ENCODE measurements at regions not wholly inside any gene's neighbourhood (a gene's known extent, or its start where the extent isn't known, plus 50 kb on each side); places are given as distances from the start of the nearest gene placed in this dataset.
A peak's percentile ranks its signal among the peaks of the same experiment; 100 is the strongest.

DNA sequence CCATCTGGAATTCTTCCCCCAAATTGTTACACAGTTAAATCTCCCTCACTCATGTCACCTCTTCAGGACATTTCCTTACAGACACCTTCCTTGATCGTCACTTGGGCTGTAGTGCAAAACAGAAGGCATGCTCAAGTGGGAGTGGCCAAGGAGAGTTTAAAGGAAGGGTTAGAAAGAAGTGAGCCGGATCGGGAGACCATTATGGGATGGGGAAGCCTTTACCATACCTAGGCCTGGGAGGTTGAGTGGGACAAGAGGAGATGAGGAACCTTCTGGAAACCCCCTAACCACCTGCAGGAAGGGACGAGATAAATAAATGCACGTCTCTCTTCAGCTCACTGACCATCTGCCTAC is 102.7 kb downstream of the UCHL1 start:
- DNase-seq (ENCODE audit: low read depth, low spot score): no peak

DNA sequence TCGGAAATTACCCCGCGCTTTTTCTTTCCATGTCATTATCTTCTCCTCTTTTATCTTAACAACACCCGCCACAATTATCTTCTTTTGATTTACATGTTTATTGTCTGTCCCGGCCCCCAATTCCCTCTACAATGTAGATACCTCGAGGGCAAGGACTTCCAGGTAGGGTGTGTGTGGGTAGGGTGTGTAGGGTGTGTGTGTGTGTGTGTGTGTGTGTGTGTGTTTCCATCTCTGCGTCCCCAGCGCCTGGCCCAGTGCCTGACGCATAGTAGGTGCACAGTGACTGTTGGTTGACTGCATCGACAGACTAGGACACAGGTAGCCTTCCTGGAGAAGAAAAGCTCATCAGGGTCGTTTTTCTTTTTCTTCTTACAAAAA is 103.1 kb downstream of the UCHL1 start:
- no peak for DNase-seq (ENCODE audit: low read depth, low spot score)

DNA sequence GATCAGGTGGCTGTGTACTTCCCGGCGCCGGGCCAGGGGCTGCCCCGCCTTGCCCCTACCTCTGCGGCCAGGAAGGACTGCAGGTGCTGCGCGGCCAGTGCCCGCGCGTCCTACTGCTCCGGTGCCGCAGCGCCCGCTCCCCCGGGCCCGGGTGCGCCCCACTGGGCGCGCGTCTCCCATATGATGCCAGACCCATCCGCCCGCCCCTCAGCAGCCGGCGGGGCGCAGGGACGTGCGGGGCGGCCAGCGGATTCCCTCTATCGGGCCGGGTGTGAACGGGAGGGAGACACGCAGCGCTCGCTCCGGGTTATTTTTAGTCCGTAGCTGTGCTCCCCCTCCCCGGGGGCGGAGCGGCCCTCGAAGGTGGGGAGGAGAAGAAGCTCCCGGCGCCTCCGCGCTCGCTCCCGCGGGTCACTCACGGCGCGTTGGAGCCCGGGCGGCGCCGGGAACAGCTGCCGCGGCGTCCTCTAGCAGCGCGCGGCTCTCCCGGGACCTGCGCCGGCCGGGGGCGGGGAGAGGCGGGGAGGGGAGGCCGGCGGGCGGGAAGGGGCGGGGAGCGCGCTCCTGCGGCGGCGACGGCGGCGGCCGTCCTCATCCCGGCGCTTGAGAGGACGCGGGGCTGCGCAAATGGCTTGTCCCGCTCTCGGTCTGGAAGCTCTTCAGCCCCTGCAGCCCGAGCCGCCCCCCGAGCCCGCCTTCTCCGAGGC is 103.6 kb downstream of the UCHL1 start:
- no peak for DNase-seq (ENCODE audit: low read depth, low spot score)

DNA sequence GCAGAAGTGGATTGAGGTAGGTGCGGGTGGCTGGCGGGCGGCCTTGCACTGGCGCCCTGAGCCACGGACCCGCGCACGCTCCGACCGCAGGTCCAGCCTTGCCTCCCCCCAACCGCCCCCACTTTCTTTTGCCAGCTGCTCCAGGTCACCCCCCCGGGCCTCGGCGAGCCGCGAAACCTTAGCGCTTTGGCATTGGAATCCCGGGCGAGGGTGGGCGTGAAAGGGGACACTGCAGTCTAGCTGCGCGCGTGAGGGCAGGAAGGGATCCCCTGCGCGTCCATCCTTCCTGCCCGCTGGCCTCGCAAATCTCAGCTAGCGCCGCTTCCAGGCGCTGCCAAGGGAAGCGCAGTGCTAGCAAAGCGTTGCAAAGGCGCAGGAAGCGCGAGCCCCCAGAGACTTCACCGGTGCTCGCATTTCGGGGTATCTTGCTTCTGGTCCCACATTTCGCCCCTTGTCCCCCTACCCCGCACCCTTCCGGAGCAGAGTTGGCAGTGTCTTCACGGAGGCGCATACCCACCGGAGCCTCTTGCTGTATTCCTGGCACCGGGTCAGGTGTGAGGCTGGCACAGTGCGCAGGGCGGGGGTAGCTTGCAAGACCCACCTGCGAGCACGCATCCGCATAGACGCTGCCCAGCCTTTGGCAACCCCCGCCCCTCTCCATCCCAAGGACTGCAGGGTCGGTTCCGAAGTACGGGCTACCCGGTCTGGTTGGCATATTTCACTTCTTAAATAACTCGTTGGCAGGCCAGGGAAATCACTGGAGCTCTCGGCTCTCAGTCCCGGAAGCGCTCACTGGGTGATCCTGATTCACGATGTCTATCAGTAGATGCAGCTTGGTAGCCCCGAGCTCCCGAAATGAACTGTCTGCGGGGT is 104.4 kb downstream of the UCHL1 start:
- DNase-seq (ENCODE audit: low read depth, low spot score): no peak

DNA sequence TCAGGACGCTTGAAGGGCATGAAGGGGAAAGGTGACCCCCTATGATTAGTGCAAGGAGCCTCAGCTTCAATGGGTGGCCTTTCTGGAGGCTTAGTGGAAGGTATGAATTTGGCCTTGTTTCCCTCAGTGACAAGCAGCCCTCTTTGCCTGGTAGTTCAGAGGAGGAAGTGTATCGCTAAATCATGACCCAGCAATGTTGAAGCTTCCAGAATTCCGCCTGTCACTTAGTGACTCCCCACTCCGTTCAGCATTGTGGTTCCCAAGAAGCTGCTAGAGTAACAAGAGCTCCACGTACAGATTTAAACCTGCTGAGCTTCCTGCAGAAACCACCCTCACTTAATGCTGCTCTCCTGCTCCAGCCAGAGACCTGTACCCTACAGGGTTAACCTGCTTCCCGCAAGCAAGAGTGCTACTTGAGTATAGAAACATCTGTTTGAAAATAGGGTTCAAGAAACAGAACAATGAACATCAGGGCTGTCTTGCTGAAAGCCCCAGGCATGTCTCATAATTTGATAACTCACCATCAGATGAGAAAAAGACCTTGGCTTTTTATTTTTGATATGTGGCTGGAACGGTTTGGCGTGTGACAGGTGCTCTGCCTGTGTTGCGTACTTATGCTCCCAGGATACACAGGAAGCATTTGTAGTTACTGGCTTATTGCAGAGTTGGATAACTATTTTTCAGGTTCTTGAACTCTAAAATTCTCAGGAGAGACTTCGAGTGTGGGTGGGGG is 105.2 kb downstream of the UCHL1 start:
- no peak for DNase-seq (ENCODE audit: low read depth, low spot score)

DNA sequence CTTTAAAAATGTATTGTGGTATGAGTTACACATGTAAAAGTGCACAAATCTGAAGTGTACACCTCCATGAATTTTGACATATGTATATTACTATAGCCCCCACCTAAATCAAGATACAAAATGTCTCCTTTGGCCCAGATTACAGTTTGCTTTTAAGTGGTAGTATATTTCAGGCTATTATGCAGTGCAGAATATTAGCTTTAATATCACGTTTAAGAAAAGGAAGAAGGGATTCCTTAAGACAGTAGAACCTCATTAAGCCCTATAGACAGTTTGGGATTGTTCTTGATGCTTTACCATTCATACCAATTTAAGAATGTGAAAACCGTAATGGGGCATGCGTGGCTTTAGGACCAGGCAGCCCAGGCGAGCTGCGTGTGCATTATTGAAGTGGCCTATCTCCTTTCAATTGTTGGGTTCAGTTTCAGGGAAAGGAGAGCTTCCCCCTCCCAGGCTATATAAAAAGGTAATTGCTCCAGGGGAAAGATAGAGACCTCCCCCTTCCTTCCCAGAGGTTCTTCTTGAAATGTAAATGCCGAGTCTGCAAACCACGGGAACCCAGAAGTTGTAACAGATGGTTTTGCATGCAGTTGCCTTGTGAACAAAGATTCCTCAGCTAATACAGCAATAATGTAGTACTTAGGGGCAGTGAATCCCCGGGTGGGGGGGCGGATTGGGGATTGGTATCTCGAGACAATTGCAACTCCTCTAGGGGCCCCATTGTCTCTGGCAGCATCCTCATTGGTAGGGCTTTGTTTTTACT is 106.1 kb downstream of the UCHL1 start:
- no peak for DNase-seq (ENCODE audit: low read depth, low spot score)

DNA sequence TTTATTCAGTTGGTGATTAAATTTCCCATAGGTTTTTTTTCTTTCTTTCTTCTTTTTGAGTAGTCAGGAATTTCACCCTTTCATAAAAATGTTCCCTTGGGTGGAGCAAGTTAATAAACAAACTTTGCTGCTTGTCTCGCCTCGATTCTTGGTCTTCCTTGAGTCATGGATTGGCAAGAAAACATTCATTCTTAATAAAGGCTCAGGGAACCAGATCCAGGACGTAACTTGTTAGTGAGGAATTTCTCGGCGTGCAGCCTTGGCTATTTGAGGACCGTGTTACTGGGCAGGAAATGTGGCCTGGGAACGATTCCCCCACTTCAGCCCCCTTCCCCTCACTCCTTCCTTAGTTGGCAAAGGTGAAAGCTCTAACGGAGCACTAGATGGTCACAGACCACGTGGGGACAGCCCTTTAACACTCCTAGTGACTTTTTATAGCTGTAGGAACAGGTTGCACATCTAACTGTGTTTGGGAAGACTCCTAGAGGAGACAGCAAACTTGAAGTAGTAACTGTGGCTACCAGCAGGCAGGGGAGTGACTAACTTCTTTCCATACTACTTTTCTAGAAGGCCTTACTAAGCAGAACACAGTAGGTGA is 106.8 kb downstream of the UCHL1 start:
- DNase-seq (ENCODE audit: low read depth, low spot score): no peak

DNA sequence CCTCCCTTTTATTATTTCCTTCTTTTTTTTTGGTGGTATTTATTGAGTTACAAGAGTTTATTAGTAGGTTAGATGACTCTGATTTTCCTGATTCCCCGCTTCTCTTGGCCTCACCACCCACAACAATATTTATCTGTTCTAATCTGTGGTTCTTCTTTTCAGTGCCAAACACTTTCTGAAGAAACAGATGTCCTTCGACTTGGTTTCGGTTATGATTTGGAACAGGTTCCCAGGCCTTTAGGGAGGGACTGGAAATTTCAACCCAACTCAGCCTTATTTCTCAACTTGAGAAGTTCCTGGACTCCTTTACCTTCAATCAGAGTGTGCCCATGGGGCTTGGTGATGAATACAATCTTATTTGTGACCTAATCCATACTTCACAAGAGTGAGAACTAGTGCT is 108.1 kb downstream of the UCHL1 start:
- no peak for DNase-seq (ENCODE audit: low read depth, low spot score)

DNA sequence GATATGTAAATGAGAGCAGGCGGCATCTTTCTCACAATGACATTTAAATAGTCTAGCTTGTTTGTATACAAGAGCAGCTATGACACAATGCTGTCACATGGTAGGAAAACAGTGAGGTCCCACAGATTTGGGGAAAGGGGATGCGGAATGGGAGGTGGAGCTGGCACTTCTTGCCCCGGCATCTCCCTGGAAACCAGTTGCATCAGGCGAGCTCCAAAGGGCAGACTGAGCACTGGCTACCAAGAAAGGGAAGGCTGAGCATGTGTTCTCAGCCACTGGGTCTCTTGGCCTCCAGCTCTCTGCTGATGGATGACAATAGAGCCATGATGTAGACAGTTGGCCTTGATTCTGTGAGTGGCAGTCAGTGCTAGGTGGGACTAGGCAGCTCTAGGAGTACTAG is 109.0 kb downstream of the UCHL1 start:
- no peak for DNase-seq (ENCODE audit: low read depth, low spot score)

DNA sequence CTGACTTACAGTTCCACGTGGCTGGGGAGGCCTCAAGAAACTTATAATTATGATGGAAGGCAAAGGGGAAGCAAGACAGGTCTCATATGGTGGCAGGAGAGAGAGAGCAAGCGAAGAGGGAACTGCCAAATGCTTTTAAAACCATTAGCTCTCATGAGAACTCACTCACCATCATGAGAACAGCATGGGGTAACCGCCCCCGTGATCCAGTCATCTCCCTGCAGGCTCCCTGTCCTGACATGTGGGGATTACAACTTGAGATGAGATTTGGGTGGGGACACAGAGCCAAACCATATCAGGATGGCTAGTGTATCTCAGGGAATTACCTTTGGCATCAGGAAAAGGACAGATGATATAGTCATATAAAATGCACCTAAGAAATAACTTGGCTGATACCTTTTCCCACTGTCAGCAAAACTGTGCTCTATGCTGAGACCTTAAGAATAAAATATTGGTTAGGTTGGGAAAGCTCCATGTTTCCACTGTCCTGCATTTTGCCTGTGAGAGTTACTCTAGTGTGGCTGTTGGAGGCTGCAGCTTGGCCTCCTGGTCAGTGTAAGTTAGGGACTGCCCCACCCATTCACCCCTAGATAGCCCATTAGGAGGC is 110.3 kb downstream of the UCHL1 start:
- no peak for DNase-seq (ENCODE audit: low read depth, low spot score)

DNA sequence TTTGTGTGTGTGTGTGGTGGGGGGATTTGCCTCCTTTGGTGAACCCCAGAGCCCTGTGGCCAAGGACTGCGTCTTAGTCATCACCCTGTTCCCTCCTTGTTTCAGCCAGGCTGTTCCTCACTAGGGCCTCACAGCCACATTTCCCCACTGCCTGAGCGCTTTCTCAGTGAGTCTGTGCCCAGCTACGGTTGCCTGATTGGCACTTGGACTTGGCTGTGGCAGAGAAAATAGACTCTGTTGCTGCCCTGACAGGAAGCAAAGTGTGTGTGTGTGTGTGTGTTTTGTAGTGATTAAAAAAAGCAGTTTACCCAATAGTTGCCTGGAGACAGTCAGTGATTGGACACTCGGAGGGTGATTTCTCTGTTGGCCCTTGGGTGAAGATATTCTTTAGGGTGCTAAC is 113.0 kb downstream of the UCHL1 start:
- peak; percentile 57 for DNase-seq (ENCODE audit: low read depth, low spot score)

DNA sequence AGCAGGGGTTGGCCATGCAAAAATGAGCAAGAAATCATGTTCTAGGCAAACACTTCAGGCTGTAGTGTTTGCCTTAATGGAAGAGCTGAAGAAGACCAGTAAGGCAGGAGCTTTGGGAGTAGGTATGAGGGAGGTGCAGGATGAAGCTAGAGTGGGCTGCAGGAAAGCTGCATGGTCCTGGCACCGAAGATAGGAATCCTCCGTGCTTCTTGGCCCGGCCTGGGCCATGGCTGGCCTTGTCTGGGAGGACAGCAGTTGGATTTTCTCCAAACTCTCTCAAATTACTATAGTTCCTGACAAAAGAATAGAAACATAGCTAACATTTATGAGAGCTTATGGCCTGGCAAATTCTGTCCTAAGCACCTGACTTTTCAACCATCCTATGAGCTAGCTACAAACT is 116.5 kb downstream of the UCHL1 start:
- no peak for DNase-seq (ENCODE audit: low read depth, low spot score)

DNA sequence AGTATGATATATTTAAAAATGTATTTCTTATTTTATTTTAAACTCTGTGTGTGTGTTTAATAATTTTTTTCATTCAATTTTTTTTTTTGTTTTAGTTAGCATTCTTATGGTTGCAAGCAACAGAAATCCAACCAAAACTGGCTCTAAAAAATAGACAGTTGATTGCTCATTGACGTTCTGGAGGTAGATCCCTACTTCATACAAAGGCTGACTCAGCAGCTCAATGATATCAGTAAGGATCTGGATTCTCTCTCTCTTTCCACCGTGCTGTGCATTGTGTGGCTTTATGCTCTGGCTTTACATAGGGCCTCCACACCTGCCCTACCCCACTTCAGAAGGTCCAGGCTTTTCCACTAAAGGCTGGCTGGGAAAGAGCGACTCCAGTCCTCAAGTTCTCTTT is 117.8 kb downstream of the UCHL1 start:
- DNase-seq (ENCODE audit: low read depth, low spot score): no peak

DNA sequence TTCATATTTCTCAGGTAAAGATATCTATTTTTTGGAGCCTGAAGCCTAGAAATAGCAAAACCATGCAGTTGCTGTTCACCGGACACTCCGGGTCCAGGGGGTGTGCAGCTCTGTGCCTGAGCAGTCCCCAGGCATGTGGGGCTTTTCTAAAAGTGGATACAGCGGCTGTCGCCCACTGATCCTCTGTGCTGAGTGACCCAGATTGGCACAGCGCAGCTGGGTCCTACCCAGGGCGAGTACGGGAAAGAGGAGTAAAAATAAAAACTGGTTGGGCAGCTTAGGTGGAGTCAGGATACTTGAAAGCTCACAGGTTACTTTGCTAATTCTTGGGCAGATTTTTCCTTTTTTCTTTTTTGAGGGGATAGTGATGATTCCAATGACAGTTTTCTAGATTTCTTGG is 118.8 kb downstream of the UCHL1 start:
- no peak for DNase-seq (ENCODE audit: low read depth, low spot score)

DNA sequence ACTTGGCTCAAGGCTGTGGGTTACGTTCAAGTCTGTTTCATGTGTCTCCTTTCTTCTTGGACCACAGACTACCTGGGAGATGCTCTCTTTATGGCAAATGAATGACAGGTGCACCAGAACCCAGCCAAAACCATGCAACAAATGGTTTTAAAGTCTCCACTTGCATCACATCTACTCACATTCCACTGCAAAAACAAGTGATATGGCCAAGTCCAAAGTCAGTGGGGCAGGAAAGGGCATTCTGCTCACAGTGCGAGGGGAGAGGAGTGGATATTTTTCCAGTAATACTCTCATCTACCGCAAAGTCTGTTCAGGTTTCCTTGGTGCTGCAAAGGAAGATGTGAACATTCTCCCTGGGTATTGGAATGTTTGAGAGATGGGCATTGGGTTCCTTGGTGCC is 120.5 kb downstream of the UCHL1 start:
- DNase-seq (ENCODE audit: low read depth, low spot score): no peak

DNA sequence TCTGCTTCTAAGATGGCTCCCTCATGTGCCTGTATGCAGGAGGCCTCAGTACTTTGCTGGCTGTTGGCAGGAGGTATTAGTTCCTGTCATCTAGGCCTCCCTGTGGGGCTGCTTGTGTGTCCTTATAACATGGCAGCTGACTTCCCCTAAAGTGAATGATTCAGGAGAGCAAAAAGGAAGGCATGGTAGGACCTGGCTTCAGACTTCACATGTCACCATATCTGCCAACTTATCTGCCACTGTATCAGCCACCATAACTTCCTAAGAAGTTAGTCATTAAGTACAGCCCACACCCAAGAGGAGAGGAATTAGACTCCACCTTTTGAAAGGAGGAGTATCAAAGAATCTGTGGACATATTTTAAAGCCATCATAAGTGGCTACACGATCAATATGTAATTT is 122.5 kb downstream of the UCHL1 start:
- no peak for DNase-seq (ENCODE audit: low read depth, low spot score)

DNA sequence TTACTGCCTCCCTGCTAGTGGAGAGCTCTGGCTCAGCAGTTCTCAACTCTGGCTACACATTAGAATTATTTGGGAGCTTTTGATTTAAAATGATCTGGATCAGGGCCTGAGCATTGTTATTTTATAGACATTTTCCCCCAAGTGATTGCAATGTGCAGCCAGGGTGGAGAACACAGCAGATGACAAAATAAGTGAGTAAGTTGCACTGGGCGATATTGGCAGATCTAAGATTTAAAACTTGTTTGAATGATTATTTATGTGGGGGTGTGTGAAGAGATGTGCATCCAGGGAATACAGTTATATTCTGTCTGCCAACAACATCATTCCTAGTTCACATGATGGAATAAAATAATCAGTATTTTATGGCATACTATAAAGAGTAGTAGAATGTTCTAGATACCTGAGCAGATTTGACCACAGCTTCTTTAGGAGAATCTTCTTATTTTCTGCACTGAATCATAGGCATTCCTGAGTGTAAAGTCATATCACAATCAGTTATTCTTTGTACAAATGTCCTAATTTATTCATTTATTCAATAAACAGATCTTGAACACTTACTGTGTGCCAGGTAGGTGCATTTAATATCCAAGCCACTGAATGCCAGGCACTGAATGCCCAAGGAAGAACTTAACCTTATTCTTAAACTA is 123.9 kb downstream of the UCHL1 start:
- no peak for DNase-seq (ENCODE audit: low read depth, low spot score)

DNA sequence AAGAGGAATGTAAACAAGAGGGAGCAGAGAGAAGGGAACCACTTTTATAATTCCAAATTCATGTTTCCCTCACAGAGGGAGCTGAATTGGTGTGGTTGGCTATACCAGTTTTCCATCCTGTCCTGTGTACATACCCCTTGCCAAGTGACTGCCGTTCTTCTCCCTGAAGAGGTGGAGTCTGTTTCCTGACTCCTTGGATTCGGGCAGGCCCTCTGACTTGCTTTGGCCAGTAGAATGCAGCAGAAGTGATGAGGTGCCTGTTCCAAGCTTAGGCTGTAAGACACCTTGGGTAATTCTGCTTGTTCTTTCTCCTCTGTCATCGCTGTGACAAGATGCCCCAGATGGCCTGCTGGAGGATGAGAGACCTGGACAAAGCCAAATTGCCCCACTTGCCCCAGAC is 124.7 kb downstream of the UCHL1 start:
- no peak for DNase-seq (ENCODE audit: low read depth, low spot score)

DNA sequence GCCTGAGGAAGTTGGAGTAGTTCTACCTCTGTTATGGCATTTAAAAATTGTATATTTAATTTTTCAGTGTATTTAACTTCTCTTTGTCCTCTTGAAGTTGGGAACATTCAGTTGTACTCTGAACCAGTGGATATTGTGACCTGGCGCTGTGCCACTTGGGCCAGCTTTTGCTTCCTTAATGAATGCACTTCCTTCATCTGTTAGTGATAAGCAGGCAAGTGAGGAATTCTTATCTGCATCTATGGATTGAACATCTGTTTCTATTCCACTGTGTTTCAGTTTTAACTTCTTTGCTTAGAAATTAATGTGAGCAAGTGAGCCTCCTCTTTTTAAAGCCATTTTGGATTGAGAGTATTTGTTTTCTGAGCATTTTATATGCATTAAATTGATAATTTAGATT is 128.3 kb downstream of the UCHL1 start:
- peak; percentile 94 for DNase-seq (ENCODE audit: low read depth, low spot score)

DNA sequence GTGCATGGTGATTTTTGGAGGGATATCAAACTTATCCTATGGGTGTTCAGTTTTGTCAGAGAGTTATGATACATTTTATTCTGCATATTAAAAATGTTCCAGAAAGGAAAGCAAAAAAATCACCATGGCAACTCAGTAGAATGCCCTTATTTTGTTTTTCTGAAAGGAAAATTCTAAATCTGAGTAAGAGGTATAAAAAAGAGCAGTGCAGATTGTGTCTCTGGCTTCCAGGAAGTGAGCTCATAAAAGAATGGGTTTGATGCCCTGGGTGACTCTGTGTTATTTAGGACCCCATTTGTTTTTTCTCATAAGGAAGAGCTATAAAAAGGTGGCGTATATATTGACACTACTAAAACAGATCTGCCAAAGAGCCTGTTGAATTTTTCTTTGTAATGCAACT is 128.8 kb downstream of the UCHL1 start:
- peak; percentile 27 for DNase-seq (ENCODE audit: low read depth, low spot score)
